Vagina (tissue), 2 donors: ENCODE measurements at regions not wholly inside any gene's neighbourhood (a gene's known extent, or its start where the extent isn't known, plus 50 kb on each side); places are given as distances from the start of the nearest gene placed in this dataset.

Experiments used
- POLR2A ChIP-seq, 2 donors: fragments of 450-650 bp; IDR thresholded peaks; one replicate each; pipeline ENCODE4 v1.6.1; 2017; ENCODE audit warnings: antibody characterized with exemption in 2 of 2, mild to moderate bottlenecking in 2 of 2, moderate library complexity in 2 of 2
- TF ChIP-seq, protein P1 (sequence below), 3 experiments: fragments of 450-650 bp in 2 of 3; fragments of 200-600 bp in 1 of 3; sonication (generic) in 1 of 3; IDR thresholded peaks; one replicate each; pipeline ENCODE4 v1.5.1; 2017 to 2019; ENCODE audit warnings: antibody characterized with exemption in 3 of 3, mild to moderate bottlenecking in 2 of 3, moderate library complexity in 2 of 3

DNA sequence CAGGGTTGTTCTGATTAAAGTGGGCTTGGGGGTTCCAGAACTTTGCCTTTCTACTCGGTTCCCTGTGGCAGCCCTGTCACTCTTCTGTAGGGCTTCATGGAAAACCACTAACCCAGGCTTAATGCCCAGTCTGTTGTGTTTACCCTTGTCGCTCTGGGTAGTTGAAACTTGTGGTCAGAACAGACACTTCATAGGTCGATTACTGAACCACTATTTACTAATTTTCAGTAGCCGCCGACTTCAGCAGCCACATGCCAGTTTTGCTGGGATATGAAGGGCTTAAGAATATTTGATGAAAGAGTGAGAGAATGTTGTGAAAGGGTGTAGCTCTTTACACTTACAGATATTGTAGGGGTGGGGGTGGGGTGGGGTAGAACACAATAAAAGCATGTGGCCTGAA is 362.3 kb downstream of the RND3 start:
- TF ChIP-seq, protein P1, sequence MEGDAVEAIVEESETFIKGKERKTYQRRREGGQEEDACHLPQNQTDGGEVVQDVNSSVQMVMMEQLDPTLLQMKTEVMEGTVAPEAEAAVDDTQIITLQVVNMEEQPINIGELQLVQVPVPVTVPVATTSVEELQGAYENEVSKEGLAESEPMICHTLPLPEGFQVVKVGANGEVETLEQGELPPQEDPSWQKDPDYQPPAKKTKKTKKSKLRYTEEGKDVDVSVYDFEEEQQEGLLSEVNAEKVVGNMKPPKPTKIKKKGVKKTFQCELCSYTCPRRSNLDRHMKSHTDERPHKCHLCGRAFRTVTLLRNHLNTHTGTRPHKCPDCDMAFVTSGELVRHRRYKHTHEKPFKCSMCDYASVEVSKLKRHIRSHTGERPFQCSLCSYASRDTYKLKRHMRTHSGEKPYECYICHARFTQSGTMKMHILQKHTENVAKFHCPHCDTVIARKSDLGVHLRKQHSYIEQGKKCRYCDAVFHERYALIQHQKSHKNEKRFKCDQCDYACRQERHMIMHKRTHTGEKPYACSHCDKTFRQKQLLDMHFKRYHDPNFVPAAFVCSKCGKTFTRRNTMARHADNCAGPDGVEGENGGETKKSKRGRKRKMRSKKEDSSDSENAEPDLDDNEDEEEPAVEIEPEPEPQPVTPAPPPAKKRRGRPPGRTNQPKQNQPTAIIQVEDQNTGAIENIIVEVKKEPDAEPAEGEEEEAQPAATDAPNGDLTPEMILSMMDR (IDR thresholded peaks at IDR 0.05): no peak
- no peak for TF ChIP-seq POLR2A (IDR thresholded peaks at IDR 0.05)
